Epithelial cell of proximal tubule (primary cell): ENCODE measurements at regions not wholly inside any gene's neighbourhood (a gene's known extent, or its start where the extent isn't known, plus 50 kb on each side); places are given as distances from the start of the nearest gene placed in this dataset.
"Not testable (repeated sequence)": the region's sequence is repeated elsewhere in the genome, so short reads cannot be mapped to it uniquely, and the experiment has no call there.

Source experiments
- DNase-seq: peaks from one replicate; pipeline ENCODE4 v3.0.0-alpha.2; 2011; ENCODE audit warnings: low read depth
- H3K4me3 ChIP-seq: 2 replicates; pipeline ENCODE4 v1.5.1; 2011; ENCODE audit warnings: low read depth, mild to moderate bottlenecking, low read length
- CTCF ChIP-seq: conservative IDR thresholded peaks from 2 replicates; pipeline ENCODE4 v1.5.1; 2012; ENCODE audit warnings: low read depth, mild to moderate bottlenecking, low read length

GRCh38 chr6:118705544-118706491 is 54.4 kb upstream of the CEP85L start:
- DNase-seq = peak; percentile 55
- H3K4me3 ChIP-seq = peak overlapping the region; percentile 33
- no peak for TF ChIP-seq CTCF

GRCh38 chr6:118704915-118705314 is 53.5 kb upstream of the CEP85L start:
- no peak for DNase-seq
- TF ChIP-seq CTCF = no peak
- no peak overlapping the region for H3K4me3 ChIP-seq

GRCh38 chr6:118701260-118701659 is 49.9 kb upstream of the CEP85L start:
- not testable (repeated sequence) for H3K4me3 ChIP-seq, DNase-seq
